Caco-2 (cell line): ENCODE measurements at regions not wholly inside any gene's neighbourhood (a gene's known extent, or its start where the extent isn't known, plus 50 kb on each side); places are given as distances from the start of the nearest gene placed in this dataset.

ENCODE experiments used
- BruUV-seq: library from RNA; stranded (reverse); fragments of 400-500 nt; replicated peaks from 2 replicates; lab custom pipeline; 2021; lab: Mats Ljungman, UMichigan
- CTCF ChIA-PET: fragments of 300-600 bp; sonication (Branson Sonifier 250); formaldehyde crosslinking; loops from one replicate; lab custom pipeline; 2022; ENCODE audit warnings: antibody characterized with exemption; lab: Charles Lee
- POLR2A ChIA-PET: fragments of 300-600 bp; sonication (Branson Sonifier 250); formaldehyde crosslinking; loops from one replicate; lab custom pipeline; 2022; ENCODE audit warnings: antibody characterized with exemption; lab: Charles Lee
- DNase-seq, 2 experiments: peaks; one replicate each; pipeline versions ENCODE4 v3.0.0 to v3.0.0-alpha.2; 2020 to 2022
- H3K27me3 ChIP-seq: replicated peaks from 2 replicates; pipeline ENCODE4 v1.6.0; 2011; ENCODE audit warnings: low read length; ENCODE audit not compliant: control insufficient read depth, insufficient read depth
- H3K36me3 ChIP-seq: 2 replicates; pipeline ENCODE4 v1.5.1; 2011; ENCODE audit warnings: low read length; ENCODE audit not compliant: control insufficient read depth, insufficient read depth
- H3K4me1 ChIP-seq: fragments of 250-450 bp; sonication (Bioruptor Pico); 2 replicates; pipeline ENCODE4 v1.5.1; 2020; ENCODE audit warnings: mild to moderate bottlenecking
- H3K4me3 ChIP-seq: 2 replicates; pipeline ENCODE4 v1.5.1; 2011; ENCODE audit warnings: low read depth, mild to moderate bottlenecking, control low read depth, low read length
- H3K9me3 ChIP-seq: fragments of 250-450 bp; sonication (Bioruptor Pico); 2 replicates; pipeline ENCODE4 v1.5.1; 2020; ENCODE audit warnings: mild to moderate bottlenecking, moderate library complexity
- H3K27ac Mint-ChIP-seq: one replicate; pipeline ENCODE4 v1.8.0; 2022; ENCODE audit warnings: mixed read lengths; ENCODE audit not compliant: unreplicated experiment
- H3K27me3 Mint-ChIP-seq: one replicate; pipeline ENCODE4 v1.8.0; 2022; ENCODE audit warnings: mixed read lengths; ENCODE audit not compliant: insufficient read depth, unreplicated experiment
- H3K36me3 Mint-ChIP-seq: one replicate; pipeline ENCODE4 v1.8.0; 2022; ENCODE audit warnings: mild to moderate bottlenecking, mixed read lengths; ENCODE audit not compliant: insufficient read depth, unreplicated experiment
- H3K4me1 Mint-ChIP-seq: one replicate; pipeline ENCODE4 v1.8.0; 2022; ENCODE audit warnings: low read depth, mixed read lengths; ENCODE audit not compliant: unreplicated experiment
- H3K4me3 Mint-ChIP-seq: one replicate; pipeline ENCODE4 v1.8.0; 2022; ENCODE audit warnings: mild to moderate bottlenecking, moderate library complexity, mixed read lengths; ENCODE audit not compliant: unreplicated experiment
- H3K9me3 Mint-ChIP-seq: one replicate; pipeline ENCODE4 v1.8.0; 2022; ENCODE audit warnings: mixed read lengths; ENCODE audit not compliant: unreplicated experiment
- CTCF ChIP-seq, 2 experiments: fragments of 200-600 bp in 1 of 2; IDR thresholded peaks; 1 replicate in 1 of 2; 2 replicates in 1 of 2; pipeline versions ENCODE4 v1.5.1 to v1.8.0; 2011 to 2022; ENCODE audit warnings: antibody characterized with exemption in 1 of 2, control low read depth in 1 of 2, inconsistent platforms in 1 of 2, low read depth in 1 of 2, low read length in 1 of 2, mild to moderate bottlenecking in 1 of 2, moderate library complexity in 1 of 2; ENCODE audit not compliant: insufficient read depth in 1 of 2, severe bottlenecking in 1 of 2, unreplicated experiment in 1 of 2
- intact Hi-C: fragments of 100-400 bp; cut with micrococcal nuclease; formaldehyde crosslinking; loops from one replicate; pipeline ENCODE4 v1.10.0; 2022; ENCODE audit not compliant: unreplicated experiment

DNA sequence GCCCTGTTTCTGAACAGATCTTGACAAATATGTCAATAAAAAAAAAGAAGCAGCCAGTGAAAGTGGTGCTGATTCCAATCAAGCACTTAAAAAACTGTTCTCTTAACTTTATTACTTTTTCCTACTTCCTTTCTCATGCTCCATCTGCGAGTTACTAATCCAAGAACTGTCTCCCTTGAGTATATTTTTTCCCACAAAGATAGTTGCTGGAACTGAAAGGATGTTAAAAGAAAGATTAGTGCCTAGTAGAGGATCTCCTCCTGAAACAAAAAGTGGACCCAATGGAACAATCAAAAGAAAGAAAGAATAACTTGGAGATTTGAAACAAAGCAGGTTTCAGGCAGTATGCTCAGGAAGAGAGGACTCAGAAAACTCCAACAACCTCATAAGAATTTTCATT is 1034.8 kb downstream of the PCDH17 start:
- intact Hi-C loops: no loop called here
- Histone ChIP-seq H3K4me3 (no peak overlapping the region), H3K4me1 (no peaks in the 10 kb centered on the region), H3K36me3 (no peaks in the 10 kb centered on the region), H3K27me3 (no peaks in the 10 kb centered on the region), H3K9me3 (no peaks in the 10 kb centered on the region)
- BruUV-seq: no TSS peak
- no peak for DNase-seq
- TF ChIP-seq CTCF (IDR thresholded peaks at IDR 0.05; ENCODE audit: insufficient read depth in 1 of 2, low read depth in 1 of 2, low read length in 1 of 2, severe bottlenecking in 1 of 2, unreplicated experiment in 1 of 2): no peak
- Mint-ChIP-seq H3K27me3 (peaks cover 4% of the 10 kb centered on the region), H3K4me1 (no peaks in the 10 kb centered on the region), H3K9me3 (no peaks in the 10 kb centered on the region), H3K4me3 (no peak overlapping the region), H3K27ac (no peak overlapping the region), H3K36me3 (no peaks in the 10 kb centered on the region)
- ChIA-PET CTCF (no interaction called here), POLR2A (no interaction called here)

GRCh38 chr13:58667096-58667495 is 1035.6 kb downstream of the PCDH17 start:
- no peak for DNase-seq
- Mint-ChIP-seq H3K36me3 (no peaks in the 10 kb centered on the region), H3K27me3 (peaks cover 4% of the 10 kb centered on the region), H3K9me3 (no peaks in the 10 kb centered on the region), H3K27ac (no peak overlapping the region), H3K4me3 (no peak overlapping the region), H3K4me1 (no peaks in the 10 kb centered on the region)
- no TSS peak for BruUV-seq
- Histone ChIP-seq H3K4me1 (no peaks in the 10 kb centered on the region), H3K4me3 (no peak overlapping the region), H3K36me3 (no peaks in the 10 kb centered on the region), H3K27me3 (no peaks in the 10 kb centered on the region), H3K9me3 (no peaks in the 10 kb centered on the region)
- intact Hi-C loops: no loop called here
- TF ChIP-seq CTCF (IDR thresholded peaks at IDR 0.05; ENCODE audit: insufficient read depth in 1 of 2, low read depth in 1 of 2, low read length in 1 of 2, severe bottlenecking in 1 of 2, unreplicated experiment in 1 of 2): no peak
- ChIA-PET CTCF (no interaction called here), POLR2A (no interaction called here)

GRCh38 chr13:58680115-58680514 is 1048.6 kb downstream of the PCDH17 start:
- Mint-ChIP-seq H3K9me3 (peaks cover 20% of the 10 kb centered on the region), H3K4me3 (no peak overlapping the region), H3K27me3 (no peaks in the 10 kb centered on the region), H3K36me3 (no peaks in the 10 kb centered on the region), H3K27ac (peak overlapping the region; percentile 17), H3K4me1 (peaks cover 14% of the 10 kb centered on the region)
- Histone ChIP-seq H3K4me1 (peaks cover 12% of the 10 kb centered on the region), H3K36me3 (no peaks in the 10 kb centered on the region), H3K9me3 (no peaks in the 10 kb centered on the region), H3K4me3 (no peak overlapping the region), H3K27me3 (no peaks in the 10 kb centered on the region)
- no peak for TF ChIP-seq CTCF (IDR thresholded peaks at IDR 0.05; ENCODE audit: insufficient read depth in 1 of 2, low read depth in 1 of 2, low read length in 1 of 2, severe bottlenecking in 1 of 2, unreplicated experiment in 1 of 2)
- intact Hi-C loops: no loop called here
- POLR2A ChIA-PET: no interaction called here
- DNase-seq: peak in 1 of 2 experiments; percentile 17
- CTCF ChIA-PET: no interaction called here
- BruUV-seq: no TSS peak
